Astrocyte (in vitro differentiated cells and primary cell): ENCODE measurements at regions not wholly inside any gene's neighbourhood (a gene's known extent, or its start where the extent isn't known, plus 50 kb on each side); places are given as distances from the start of the nearest gene placed in this dataset.

Source experiments
- DNase-seq: peaks from one replicate; pipeline ENCODE4 v3.0.0-alpha.2; 2010; ENCODE audit warnings: low read depth
- FAIRE-seq: peaks from 2 replicates; lab custom pipeline; 2011; peaks lifted over from hg19 to GRCh38; lab: Jason Lieb, UNC
- H2AFZ ChIP-seq: 2 replicates; pipeline ENCODE4 v1.6.0; 2012; ENCODE audit warnings: low read depth, low read length, inconsistent platforms
- H3K27ac ChIP-seq: 2 replicates; pipeline ENCODE4 v1.5.1; 2011; ENCODE audit warnings: low read depth, low read length, inconsistent platforms
- H3K27me3 ChIP-seq: 2 replicates; pipeline ENCODE4 v1.6.0; 2011; ENCODE audit warnings: low read length, inconsistent platforms; ENCODE audit not compliant: insufficient read depth
- H3K36me3 ChIP-seq: 2 replicates; pipeline ENCODE4 v1.5.1; 2011; ENCODE audit warnings: low read length, inconsistent platforms; ENCODE audit not compliant: insufficient read depth
- H3K4me1 ChIP-seq: 2 replicates; pipeline ENCODE4 v1.5.1; 2011; ENCODE audit warnings: low read length, inconsistent platforms; ENCODE audit not compliant: insufficient read depth
- H3K4me2 ChIP-seq: 2 replicates; pipeline ENCODE4 v1.6.0; 2012; ENCODE audit warnings: low read length, inconsistent platforms
- H3K4me3 ChIP-seq: 2 replicates; pipeline ENCODE4 v1.5.1; 2011; ENCODE audit warnings: low read depth, mild to moderate bottlenecking, low read length, inconsistent platforms; ENCODE audit not compliant: insufficient read depth
- H3K79me2 ChIP-seq: 2 replicates; pipeline ENCODE4 v1.6.0; 2012; ENCODE audit warnings: mild to moderate bottlenecking, low read length, inconsistent platforms; ENCODE audit not compliant: insufficient read depth
- H3K9ac ChIP-seq: 2 replicates; pipeline ENCODE4 v1.6.0; 2012; ENCODE audit warnings: mild to moderate bottlenecking, low read length, inconsistent platforms
- H3K9me3 ChIP-seq: 2 replicates; pipeline ENCODE4 v1.5.1; 2012; ENCODE audit warnings: low read depth, mild to moderate bottlenecking, low read length, inconsistent platforms; ENCODE audit not compliant: insufficient read depth
- H4K20me1 ChIP-seq: 2 replicates; pipeline ENCODE4 v1.6.0; 2012; ENCODE audit warnings: low read length, inconsistent platforms; ENCODE audit not compliant: insufficient read depth
- H3K27ac Mint-ChIP-seq: one replicate; pipeline ENCODE4 v1.8.0; 2021; ENCODE audit warnings: mild to moderate bottlenecking, mixed read lengths; ENCODE audit not compliant: unreplicated experiment
- H3K27me3 Mint-ChIP-seq: one replicate; pipeline ENCODE4 v1.8.0; 2021; ENCODE audit warnings: low read depth, mixed read lengths; ENCODE audit not compliant: unreplicated experiment
- H3K36me3 Mint-ChIP-seq: one replicate; pipeline ENCODE4 v1.8.0; 2021; ENCODE audit warnings: low read depth, mixed read lengths; ENCODE audit not compliant: unreplicated experiment
- H3K4me1 Mint-ChIP-seq: one replicate; pipeline ENCODE4 v1.8.0; 2021; ENCODE audit warnings: low read depth, mixed read lengths; ENCODE audit not compliant: unreplicated experiment
- H3K4me3 Mint-ChIP-seq: one replicate; pipeline ENCODE4 v1.8.0; 2021; ENCODE audit warnings: mild to moderate bottlenecking, moderate library complexity, mixed read lengths; ENCODE audit not compliant: unreplicated experiment
- H3K9me3 Mint-ChIP-seq: one replicate; pipeline ENCODE4 v1.8.0; 2021; ENCODE audit warnings: mild to moderate bottlenecking, mixed read lengths; ENCODE audit not compliant: unreplicated experiment
- CTCF ChIP-seq: IDR thresholded peaks from 2 replicates; pipeline ENCODE4 v1.5.1; 2011; ENCODE audit warnings: low read depth, mild to moderate bottlenecking, inconsistent platforms, low read length, moderate library complexity; ENCODE audit not compliant: insufficient read depth
- EZH2 ChIP-seq: IDR thresholded peaks from 2 replicates; pipeline ENCODE4 v1.6.1; 2012; ENCODE audit warnings: mild to moderate bottlenecking, low read length, inconsistent platforms; ENCODE audit not compliant: insufficient read depth

GRCh38 chr3:152126260-152126659, 142.5 kb upstream of the MBNL1 start:
- Histone ChIP-seq H3K4me3 (no peak overlapping the region), H3K9ac (no peak overlapping the region), H3K4me2 (peak overlapping the region; percentile 32), H3K9me3 (no peaks in the 10 kb centered on the region), H3K36me3 (no peaks in the 10 kb centered on the region), H3K79me2 (no peaks in the 10 kb centered on the region), H3K27ac (no peak overlapping the region), H3K27me3 (no peaks in the 10 kb centered on the region), H4K20me1 (no peaks in the 10 kb centered on the region), H3K4me1 (peaks cover 10% of the 10 kb centered on the region), H2AFZ (no peak overlapping the region)
- H3K4me3 Mint-ChIP-seq = no peak overlapping the region
- H3K27me3 Mint-ChIP-seq = no peaks in the 10 kb centered on the region
- peaks cover 8% of the 10 kb centered on the region for H3K4me1 Mint-ChIP-seq
- H3K9me3 Mint-ChIP-seq = no peaks in the 10 kb centered on the region
- TF ChIP-seq EZH2 (no peak), CTCF (no peak)
- H3K36me3 Mint-ChIP-seq = no peaks in the 10 kb centered on the region
- DNase-seq (peak; percentile 48), FAIRE-seq (no peak)
- H3K27ac Mint-ChIP-seq = no peak overlapping the region

GRCh38 chr3:152127058-152127457, 141.7 kb upstream of the MBNL1 start:
- H3K9me3 Mint-ChIP-seq = no peaks in the 10 kb centered on the region
- Histone ChIP-seq H3K4me3 (no peak overlapping the region), H3K36me3 (no peaks in the 10 kb centered on the region), H3K9me3 (no peaks in the 10 kb centered on the region), H3K27me3 (no peaks in the 10 kb centered on the region), H3K9ac (no peak overlapping the region), H4K20me1 (no peaks in the 10 kb centered on the region), H2AFZ (no peak overlapping the region), H3K4me1 (peaks cover 7% of the 10 kb centered on the region), H3K79me2 (no peaks in the 10 kb centered on the region), H3K27ac (no peak overlapping the region), H3K4me2 (no peak overlapping the region)
- peak overlapping the region; percentile 22 for H3K27ac Mint-ChIP-seq
- TF ChIP-seq EZH2 (no peak), CTCF (no peak)
- H3K27me3 Mint-ChIP-seq = no peaks in the 10 kb centered on the region
- H3K4me3 Mint-ChIP-seq = no peak overlapping the region
- H3K36me3 Mint-ChIP-seq = no peaks in the 10 kb centered on the region
- DNase-seq (no peak), FAIRE-seq (peak; percentile 47)
- H3K4me1 Mint-ChIP-seq = peaks cover 4% of the 10 kb centered on the region

GRCh38 chr3:152128356-152128755, 140.4 kb upstream of the MBNL1 start:
- no peaks in the 10 kb centered on the region for H3K9me3 Mint-ChIP-seq
- no peaks in the 10 kb centered on the region for H3K27me3 Mint-ChIP-seq
- H3K36me3 Mint-ChIP-seq = no peaks in the 10 kb centered on the region
- no peak for FAIRE-seq
- Histone ChIP-seq H3K79me2 (no peaks in the 10 kb centered on the region), H3K9ac (no peak overlapping the region), H3K9me3 (no peaks in the 10 kb centered on the region), H3K4me1 (peaks cover 4% of the 10 kb centered on the region), H3K36me3 (no peaks in the 10 kb centered on the region), H3K4me2 (no peak overlapping the region), H4K20me1 (no peaks in the 10 kb centered on the region), H3K27ac (no peak overlapping the region), H3K4me3 (no peak overlapping the region), H3K27me3 (no peaks in the 10 kb centered on the region), H2AFZ (no peak overlapping the region)
- H3K4me1 Mint-ChIP-seq = peaks cover 4% of the 10 kb centered on the region
- TF ChIP-seq CTCF (no peak), EZH2 (no peak)
- no peak overlapping the region for H3K27ac Mint-ChIP-seq
- no peak overlapping the region for H3K4me3 Mint-ChIP-seq
- no peak for DNase-seq
